Mammary epithelial cell (primary cell): ENCODE measurements at regions not wholly inside any gene's neighbourhood (a gene's known extent, or its start where the extent isn't known, plus 50 kb on each side); places are given as distances from the start of the nearest gene placed in this dataset.

Experiments used
- CTCF ChIP-seq, 2 donors: IDR thresholded peaks in 1 of 2; conservative IDR thresholded peaks in 1 of 2; 2 replicates each; pipeline ENCODE4 v1.5.1; 2011 to 2012; ENCODE audit warnings: inconsistent platforms in 2 of 2, low read length in 2 of 2, mild to moderate bottlenecking in 2 of 2, control low read depth in 1 of 2, low read depth in 1 of 2; ENCODE audit not compliant: insufficient read depth in 1 of 2; ENCODE audit errors: extremely low read depth in 1 of 2
- EZH2 ChIP-seq: IDR thresholded peaks from 2 replicates; pipeline ENCODE4 v1.6.1; 2012; ENCODE audit warnings: low read length, inconsistent platforms, borderline replicate concordance

- no peak for TF ChIP-seq CTCF (conservative IDR thresholded peaks at IDR 0.05 in 1 of 2, IDR thresholded peaks at IDR 0.05 in 1 of 2; ENCODE audit: extremely low read depth in 1 of 2, insufficient read depth in 1 of 2, low read depth in 1 of 2, low read length in 2 of 2)
- TF ChIP-seq EZH2, result no peak
Observed at GRCh38 chr6:151166180-151166579, 73.6 kb upstream of the AKAP12 start.
